ENCODE measurements at regions not wholly inside any gene's neighbourhood (a gene's known extent, or its start where the extent isn't known, plus 50 kb on each side); places are given as distances from the start of the nearest gene placed in this dataset.
"Not testable (repeated sequence)": the region's sequence is repeated elsewhere in the genome, so short reads cannot be mapped to it uniquely, and the experiment has no call there.

DNA sequence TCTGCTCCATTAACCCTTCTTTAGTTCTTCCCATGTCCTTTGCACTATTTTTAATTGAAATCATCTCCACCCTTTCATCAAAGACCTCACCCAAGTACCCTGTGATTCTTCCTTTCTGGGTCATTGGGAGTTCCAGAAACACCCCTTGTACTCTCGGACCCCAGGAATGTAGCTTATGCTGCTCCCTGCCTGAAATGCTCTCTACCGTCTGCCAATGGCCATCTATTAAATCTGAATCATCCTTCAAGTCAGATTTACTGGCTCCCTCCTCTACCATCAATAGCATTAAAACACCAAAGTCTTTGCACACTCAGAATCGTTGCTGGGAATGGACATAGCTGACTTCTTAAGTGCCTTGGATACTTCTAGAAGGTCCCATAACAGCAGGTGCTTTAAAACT, 73.2 kb upstream of the GADD45A start:
- Histone ChIP-seq H3K4me2 (ENCODE audit: extremely low read depth, insufficient read depth, low read length) (no peak overlapping the region), H3K79me2 (ENCODE audit: control insufficient read depth, insufficient read depth, low read length) (no peaks in the 10 kb centered on the region), H4K20me1 (ENCODE audit: control insufficient read depth, extremely low read depth, insufficient read depth, low read length) (no peaks in the 10 kb centered on the region), H3K9me3 (ENCODE audit: control insufficient read depth, insufficient read depth, low read depth, low read length) (no peaks in the 10 kb centered on the region), H2AFZ (ENCODE audit: low read length) (no peak overlapping the region), H3K9ac (ENCODE audit: insufficient read depth, low read length) (no peak overlapping the region), H3K36me3 (ENCODE audit: control insufficient read depth, insufficient read depth, low read length) (no peaks in the 10 kb centered on the region), H3K27ac (ENCODE audit: insufficient read depth, low read length) (no peak overlapping the region), H3K4me3 (replicated peaks in 1 of 4; ENCODE audit: control extremely low read depth in 1 of 4, insufficient read depth in 1 of 4, low read depth in 3 of 4, low read length in 4 of 4) (no peak overlapping the region), H3K27me3 (ENCODE audit: control insufficient read depth, insufficient read depth, low read length) (no peaks in the 10 kb centered on the region), H3K4me1 (ENCODE audit: control insufficient read depth, extremely low read depth, insufficient read depth, low read length) (no peaks in the 10 kb centered on the region)
- TF ChIP-seq EZH2 (IDR thresholded peaks at IDR 0.05; ENCODE audit: low read length, missing control alignments) (no peak), CTCF (conservative IDR thresholded peaks at IDR 0.05 in 1 of 2, IDR thresholded peaks at IDR 0.05 in 1 of 2; ENCODE audit: low read depth in 1 of 2, low read length in 2 of 2) (no peak)
- DNase-seq (ENCODE audit: low read depth in 2 of 2), result peak in 1 of 2 donors; percentile 6

GRCh38 chr1:67612788-67613241, 72.2 kb upstream of the GADD45A start:
- Histone ChIP-seq H2AFZ (ENCODE audit: low read length) (no peak overlapping the region), H3K4me1 (ENCODE audit: control insufficient read depth, extremely low read depth, insufficient read depth, low read length) (no peaks in the 10 kb centered on the region), H3K9ac (ENCODE audit: insufficient read depth, low read length) (no peak overlapping the region), H3K4me3 (replicated peaks in 1 of 4; ENCODE audit: control extremely low read depth in 1 of 4, insufficient read depth in 1 of 4, low read depth in 3 of 4, low read length in 4 of 4) (no peak overlapping the region), H3K27me3 (ENCODE audit: control insufficient read depth, insufficient read depth, low read length) (no peaks in the 10 kb centered on the region), H3K36me3 (ENCODE audit: control insufficient read depth, insufficient read depth, low read length) (no peaks in the 10 kb centered on the region), H3K9me3 (ENCODE audit: control insufficient read depth, insufficient read depth, low read depth, low read length) (no peaks in the 10 kb centered on the region), H3K79me2 (ENCODE audit: control insufficient read depth, insufficient read depth, low read length) (no peaks in the 10 kb centered on the region), H3K27ac (ENCODE audit: insufficient read depth, low read length) (no peak overlapping the region), H4K20me1 (ENCODE audit: control insufficient read depth, extremely low read depth, insufficient read depth, low read length) (no peaks in the 10 kb centered on the region), H3K4me2 (ENCODE audit: extremely low read depth, insufficient read depth, low read length) (no peak overlapping the region)
- DNase-seq (ENCODE audit: low read depth in 2 of 2), result no peak
- no peak for TF ChIP-seq EZH2 (IDR thresholded peaks at IDR 0.05; ENCODE audit: low read length, missing control alignments)
- no peak for TF ChIP-seq CTCF (conservative IDR thresholded peaks at IDR 0.05 in 1 of 2, IDR thresholded peaks at IDR 0.05 in 1 of 2; ENCODE audit: low read depth in 1 of 2, low read length in 2 of 2)

DNA sequence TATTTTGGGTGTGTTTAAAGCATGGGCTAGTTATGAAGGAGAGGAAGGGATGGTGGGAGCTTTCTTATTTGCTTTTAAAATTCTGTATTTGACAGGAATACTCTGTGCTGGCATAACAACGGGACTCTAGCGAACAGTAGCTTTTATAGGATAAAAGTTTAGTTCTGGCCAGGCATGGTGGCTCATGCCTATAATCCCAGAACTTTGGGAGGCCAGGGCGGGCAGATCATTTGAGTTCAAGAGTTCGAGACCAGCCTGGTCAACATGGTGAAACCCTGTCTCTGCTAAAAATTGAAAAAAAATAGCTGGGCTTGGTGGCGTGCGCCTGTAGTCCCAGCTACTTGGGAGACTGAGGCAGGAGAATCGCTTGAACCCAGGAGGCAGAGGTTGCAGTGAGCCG, 71.5 kb upstream of the GADD45A start:
- H3K9ac ChIP-seq (ENCODE audit: insufficient read depth, low read length); H4K20me1 ChIP-seq (ENCODE audit: control insufficient read depth, extremely low read depth, insufficient read depth, low read length); DNase-seq (ENCODE audit: low read depth in 2 of 2); H3K36me3 ChIP-seq (ENCODE audit: control insufficient read depth, insufficient read depth, low read length); H3K27ac ChIP-seq (ENCODE audit: insufficient read depth, low read length); H3K9me3 ChIP-seq (ENCODE audit: control insufficient read depth, insufficient read depth, low read depth, low read length); H3K4me1 ChIP-seq (ENCODE audit: control insufficient read depth, extremely low read depth, insufficient read depth, low read length); H3K4me2 ChIP-seq (ENCODE audit: extremely low read depth, insufficient read depth, low read length); H3K27me3 ChIP-seq (ENCODE audit: control insufficient read depth, insufficient read depth, low read length); H2AFZ ChIP-seq (ENCODE audit: low read length); H3K4me3 ChIP-seq (replicated peaks in 1 of 4; ENCODE audit: control extremely low read depth in 1 of 4, insufficient read depth in 1 of 4, low read depth in 3 of 4, low read length in 4 of 4); H3K79me2 ChIP-seq (ENCODE audit: control insufficient read depth, insufficient read depth, low read length): not testable (repeated sequence)

Data from fibroblast of lung (primary cell).